Right kidney (tissue), 1 donor: ENCODE measurements at regions not wholly inside any gene's neighbourhood (a gene's known extent, or its start where the extent isn't known, plus 50 kb on each side); places are given as distances from the start of the nearest gene placed in this dataset.
"Not testable (repeated sequence)": the region's sequence is repeated elsewhere in the genome, so short reads cannot be mapped to it uniquely, and the experiment has no call there.

Experiments
- DNase-seq: peaks from one replicate; pipeline ENCODE4 v3.0.0-alpha.2; 2016

DNA sequence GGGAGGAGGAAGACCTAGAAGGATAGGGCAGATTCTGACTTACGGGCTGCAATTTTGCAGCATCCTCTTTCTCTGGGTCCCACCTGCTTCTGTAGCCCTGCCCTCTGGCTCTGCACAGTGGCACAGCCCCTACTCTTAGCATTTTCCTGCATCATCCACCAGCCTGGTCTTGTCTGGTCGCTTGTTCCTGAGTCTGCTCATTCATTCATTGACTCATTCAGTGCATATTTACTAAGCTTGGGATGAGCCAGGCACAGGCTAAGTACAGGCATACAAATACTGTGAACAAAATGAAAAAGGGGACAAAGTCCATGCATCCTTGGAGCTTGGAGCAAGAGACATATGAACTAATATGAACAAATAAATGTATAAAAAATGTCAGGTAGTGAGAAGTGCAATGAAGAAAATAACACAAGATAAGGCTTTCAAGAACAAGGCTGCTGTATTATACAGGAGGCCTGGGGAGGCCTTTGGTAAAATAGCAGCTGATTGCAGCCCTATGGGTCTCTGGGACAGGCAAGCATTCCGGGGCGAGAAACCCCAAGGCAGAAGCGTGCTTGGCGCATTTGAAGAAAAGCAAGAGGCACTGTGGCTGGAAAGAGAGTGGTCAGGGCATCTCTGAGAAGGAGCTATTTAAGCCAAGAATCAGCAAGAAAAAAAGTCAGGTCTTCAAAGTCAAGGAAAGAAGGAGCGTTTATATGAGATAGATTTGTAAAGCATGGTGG lies 108.0 kb upstream of the ALX4 start:
- DNase-seq, result no peak

DNA sequence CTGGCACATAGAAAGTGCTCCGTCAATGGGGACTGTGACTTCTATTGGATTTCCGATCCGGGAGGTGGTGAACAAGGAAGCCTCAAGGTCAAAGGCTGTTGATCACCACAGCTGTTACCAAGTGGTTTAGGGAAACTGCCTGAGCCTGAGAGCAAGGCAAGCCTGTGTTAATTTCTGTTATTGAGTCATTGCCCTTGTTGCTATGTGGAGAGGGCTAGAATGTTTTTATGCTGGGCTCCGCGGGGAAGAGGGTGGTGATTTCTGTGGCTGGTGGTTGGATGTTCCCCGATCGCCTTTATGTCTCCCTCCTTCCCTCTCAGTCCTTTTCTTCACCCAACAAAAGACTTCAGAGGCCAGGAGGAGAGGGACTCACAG lies 108.5 kb upstream of the ALX4 start:
- DNase-seq, result no peak

DNA sequence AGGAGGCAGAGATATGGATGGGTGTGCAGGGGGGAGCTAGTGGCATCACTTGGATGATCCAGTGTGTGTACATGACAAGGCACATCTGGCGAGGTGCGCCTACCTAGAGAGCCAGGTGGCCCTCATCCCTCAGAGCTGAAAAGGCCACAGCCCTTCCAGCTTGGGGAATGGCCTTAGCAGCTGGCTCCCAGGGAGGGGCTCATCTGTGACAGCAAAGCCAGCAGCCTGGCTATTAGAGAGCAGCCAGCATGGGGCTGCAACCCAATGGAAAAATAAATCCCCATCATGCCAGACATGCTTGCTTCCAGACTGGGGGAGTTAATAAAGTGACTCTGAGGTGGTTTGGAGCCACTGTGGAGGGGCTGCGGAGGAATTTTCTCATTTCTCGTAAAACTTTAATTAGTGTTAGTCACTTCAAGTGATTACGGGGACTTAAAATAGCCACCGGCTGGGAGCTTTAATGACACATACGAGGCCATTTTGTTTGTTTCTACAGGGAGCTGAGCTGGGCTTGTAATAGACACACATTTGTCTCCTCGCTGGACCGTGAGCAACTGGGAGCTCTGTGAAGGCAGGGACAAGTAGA lies 111.2 kb upstream of the ALX4 start:
- DNase-seq, result no peak

DNA sequence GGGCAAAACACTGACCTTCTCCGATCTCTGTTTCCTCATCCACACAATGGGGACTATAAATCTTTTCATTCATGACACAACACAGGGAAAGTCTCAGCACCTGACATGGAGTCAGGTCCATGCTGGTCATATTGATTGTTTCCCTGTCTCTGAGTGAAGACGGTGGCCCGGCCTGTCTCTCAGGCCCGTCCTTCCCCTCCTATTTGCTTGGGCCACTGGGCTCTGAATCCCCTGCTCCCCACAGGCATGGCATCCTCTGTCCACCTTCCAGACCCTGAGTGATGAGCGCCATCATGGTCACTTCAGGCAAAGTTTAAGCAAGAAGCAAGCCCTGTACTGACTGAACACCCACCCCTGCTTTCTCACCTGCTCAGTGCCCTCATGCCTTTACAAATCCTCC lies 113.3 kb upstream of the ALX4 start:
- no peak for DNase-seq

DNA sequence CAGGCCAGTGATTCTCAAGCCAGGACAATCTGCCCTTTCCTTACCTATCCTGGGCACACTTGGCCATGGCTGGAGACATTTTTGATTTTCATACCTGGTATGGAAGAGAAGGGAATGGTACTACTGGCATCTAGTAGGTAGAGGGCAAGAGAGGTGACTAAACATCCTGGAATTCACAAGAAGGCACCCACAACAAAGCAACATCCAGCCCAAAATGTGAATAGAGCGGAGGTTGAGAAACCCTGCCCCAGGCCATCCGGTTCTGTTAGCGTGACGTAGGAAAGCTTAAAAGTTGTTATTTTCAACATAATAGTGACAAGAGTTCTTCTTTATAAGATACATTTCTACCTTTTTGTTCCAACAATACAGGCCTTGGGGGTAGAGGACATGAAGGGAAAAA lies 114.9 kb upstream of the ALX4 start:
- DNase-seq, result no peak

DNA sequence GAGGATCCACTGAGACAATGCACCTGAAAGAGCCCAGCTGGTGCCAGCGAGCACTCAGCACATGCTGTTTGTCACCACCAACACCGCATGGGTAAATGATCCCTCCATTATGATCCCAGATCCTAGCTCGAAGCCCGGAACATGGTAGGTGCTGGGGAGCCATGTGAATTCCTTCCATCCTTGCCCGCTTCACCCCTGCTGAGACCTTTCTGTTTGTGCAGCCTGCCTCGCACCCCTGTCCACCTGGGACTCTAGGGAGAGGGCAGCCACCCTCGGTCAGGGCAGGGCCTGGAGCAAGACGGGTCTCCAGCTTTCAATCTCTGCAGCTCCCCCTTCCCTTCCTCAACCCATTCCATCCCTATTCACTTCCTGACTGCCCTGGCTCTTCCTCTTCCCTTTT lies 116.2 kb upstream of the ALX4 start:
- no peak for DNase-seq

DNA sequence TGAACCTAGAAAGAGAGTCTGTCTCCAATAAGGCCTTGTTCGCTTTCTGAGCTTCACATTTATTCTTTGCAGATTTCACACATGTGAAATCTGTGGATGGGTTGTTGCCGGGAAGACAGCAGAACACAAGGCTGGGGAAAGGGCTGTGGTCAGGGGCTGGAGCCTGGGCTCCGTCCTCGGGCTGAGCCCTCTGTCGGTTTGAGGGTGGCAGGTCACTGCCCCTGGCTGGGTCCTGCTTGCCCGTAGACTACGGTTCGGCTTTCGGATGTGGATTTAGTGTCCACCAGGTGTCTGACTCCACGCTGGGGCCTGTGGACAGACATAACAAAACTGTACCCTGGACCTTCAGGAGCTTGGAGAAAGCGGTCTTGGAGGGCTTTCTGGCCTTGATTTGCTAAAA lies 117.0 kb upstream of the ALX4 start:
- DNase-seq, result no peak

DNA sequence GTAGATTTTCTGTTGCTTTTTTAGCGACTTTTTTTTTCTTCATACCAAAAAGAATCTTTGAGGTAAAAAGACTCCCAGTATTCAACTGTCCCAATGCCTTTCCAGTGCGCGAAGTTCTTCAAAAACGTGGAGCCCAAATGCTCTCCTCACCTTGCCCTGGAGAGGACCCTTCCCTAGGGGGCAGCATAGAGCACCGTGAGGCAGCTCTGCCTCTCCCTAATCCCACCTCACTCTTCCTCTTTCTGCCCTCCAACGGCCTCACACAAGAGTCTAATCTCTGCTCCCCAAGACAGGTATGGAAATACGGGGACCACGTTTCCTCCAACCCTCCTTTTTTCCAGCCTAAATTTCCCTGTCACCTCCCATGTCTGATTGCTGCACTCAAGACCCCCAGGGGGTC lies 117.5 kb upstream of the ALX4 start:
- no peak for DNase-seq

DNA sequence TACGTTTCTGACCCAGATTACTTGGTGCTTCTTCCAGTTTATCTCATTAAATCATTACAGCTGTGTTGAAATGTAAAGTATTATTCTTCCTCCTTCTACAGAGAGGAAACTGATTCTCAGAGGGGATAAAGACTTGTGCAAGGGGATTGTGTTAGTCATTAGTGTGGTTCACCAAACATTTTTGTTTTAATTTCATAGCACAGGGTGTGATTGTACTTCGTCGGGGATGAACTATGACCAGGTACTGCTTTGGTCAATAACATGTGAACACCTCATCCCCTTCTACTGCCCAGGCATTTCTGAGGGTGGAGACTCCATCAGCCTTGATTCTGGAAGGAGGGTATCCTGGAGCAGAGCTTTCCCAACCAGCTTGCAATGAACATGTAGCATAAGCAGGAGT lies 120.2 kb upstream of the ALX4 start:
- DNase-seq, result no peak

DNA sequence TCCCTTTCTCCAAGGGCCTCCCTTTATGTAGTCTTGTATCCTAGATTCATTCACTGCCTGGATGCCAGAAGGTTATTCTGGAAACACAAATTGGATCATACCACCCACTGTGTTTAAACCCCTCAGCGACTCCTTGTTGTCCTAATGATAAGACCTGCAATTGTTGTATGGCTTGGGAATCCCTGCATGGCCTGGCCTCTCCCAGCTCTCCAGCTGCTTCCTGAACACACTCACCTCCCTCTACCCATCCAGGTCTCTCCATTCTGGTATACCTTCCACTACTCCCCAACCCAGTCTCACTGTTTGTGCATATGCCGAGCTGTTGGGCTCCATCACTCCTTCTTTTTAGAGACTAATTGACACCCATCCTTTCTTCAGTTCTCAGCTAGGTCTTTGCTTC lies 124.3 kb upstream of the ALX4 start:
- DNase-seq, result no peak

DNA sequence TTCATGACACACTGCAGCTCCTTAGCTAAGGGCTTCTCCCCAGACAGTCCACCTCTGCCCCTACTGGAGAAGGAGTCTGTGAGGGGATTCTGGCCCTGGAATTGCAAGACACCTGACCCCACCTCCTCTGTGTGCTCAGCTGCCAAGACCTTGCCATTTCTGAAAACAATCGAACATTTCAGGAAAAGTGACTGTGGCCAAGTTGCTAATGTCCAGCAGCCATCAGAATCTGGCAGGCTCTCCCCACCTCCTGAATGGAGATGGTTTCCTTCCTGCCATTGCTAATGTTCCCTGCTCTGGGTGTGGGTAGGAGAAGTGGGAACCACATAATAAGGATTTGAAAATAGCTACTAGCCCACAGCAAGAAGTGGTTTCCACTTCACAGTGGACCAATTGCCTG lies 127.2 kb upstream of the ALX4 start:
- DNase-seq, result no peak

DNA sequence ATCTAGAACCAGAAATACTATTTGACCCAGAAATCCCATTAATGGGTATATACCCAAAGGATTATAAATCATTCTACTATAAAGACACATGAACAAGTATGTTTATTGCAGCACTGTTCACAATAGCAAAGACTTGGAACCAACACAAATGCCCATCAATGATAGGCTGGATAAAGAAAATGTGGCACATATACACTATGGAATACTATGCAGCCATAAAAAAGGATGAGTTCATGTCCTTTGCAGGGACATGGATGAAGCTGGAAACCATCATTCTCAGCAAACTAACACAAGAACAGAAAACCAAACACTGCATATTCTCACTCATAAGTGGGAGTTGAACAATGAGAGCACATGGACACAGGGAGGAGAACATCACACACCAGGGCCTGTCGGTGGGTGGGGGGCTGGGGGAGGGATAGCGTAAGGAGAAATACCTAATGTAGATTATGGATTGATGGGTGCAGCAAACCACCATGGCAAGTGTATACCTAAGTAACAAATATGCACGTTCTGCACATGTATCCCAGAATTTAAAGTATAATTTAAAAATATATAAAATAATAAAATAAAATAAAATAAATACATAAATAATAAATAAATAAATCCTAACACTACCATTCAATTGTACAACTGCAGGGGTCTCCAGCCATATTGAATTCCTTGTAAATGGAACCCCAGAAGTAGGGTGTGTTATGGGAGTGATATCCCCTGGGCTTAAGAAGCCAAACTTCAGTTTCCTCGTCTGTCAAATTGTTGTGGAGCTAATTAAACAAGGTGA lies 122.4 kb upstream of the CD82 start:
- DNase-seq, result not testable (repeated sequence)

DNA sequence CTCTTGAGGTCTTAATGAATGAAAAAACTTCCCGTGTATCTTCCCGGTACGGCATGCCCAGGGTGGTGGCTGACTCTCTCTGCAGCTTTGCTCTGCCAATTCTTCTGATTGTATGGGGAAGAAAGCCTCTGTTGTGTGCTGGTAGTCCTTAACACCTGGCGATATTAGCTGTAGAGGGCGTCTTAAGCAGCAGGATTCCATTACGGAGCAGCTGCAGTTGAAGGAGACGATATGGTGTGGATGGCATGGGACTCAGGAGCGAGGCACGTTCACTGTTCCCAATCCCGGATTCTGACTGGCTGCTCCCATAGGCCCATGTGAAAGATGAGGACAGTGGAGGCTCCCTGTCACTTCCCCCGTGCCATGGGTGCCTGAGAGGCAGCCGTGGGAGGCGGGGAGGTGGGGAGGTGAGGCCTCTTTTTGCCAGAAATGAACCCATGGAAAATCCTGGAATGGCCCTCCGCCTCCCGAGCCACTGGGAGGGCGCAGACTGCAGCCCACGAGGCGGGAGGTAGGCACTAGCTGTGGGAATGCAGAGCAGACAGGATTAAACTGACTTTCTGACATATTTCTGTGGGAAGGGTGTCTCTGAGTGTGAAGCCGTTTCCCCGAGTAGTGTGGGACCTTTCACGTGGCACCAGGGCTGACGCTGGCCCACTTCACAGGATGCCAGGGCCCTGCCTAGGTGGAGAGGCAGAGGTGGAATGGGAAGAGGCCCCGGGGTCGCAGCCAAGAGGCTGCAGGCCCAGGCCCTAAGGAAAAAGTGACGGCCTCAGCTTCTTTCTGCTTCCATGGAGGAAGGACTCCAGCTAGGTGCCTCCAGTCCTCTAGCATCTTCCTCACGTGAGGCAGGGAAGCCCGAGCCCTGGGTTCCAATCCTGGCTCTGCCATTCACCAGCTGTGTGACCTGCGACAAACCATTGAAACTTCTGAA lies 121.4 kb upstream of the CD82 start:
- DNase-seq, result no peak

DNA sequence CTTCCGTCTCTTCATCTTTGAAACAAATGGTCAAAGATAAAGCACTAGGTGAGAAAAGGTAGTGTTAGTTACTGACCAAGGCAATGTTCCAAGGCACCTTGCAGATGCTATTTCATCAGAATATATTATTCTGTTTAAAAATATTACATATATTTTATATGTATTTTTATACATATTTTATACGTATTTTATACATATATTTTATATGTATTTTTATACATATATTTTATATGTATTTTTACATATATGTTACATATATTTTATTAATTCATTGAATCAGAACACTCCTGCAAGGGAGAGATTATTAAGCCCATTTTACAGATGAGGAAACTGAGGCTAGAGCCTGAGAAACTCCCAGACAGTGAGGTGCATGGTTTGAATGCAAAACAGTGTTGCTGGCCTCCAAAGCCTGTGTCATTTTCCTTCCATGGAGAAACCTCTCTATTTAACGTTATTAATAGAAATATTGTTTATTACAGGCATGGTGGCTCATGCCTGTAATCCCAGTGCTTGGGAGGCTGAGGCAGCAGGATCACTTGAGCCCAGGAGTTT lies 120.6 kb upstream of the CD82 start:
- no peak for DNase-seq

DNA sequence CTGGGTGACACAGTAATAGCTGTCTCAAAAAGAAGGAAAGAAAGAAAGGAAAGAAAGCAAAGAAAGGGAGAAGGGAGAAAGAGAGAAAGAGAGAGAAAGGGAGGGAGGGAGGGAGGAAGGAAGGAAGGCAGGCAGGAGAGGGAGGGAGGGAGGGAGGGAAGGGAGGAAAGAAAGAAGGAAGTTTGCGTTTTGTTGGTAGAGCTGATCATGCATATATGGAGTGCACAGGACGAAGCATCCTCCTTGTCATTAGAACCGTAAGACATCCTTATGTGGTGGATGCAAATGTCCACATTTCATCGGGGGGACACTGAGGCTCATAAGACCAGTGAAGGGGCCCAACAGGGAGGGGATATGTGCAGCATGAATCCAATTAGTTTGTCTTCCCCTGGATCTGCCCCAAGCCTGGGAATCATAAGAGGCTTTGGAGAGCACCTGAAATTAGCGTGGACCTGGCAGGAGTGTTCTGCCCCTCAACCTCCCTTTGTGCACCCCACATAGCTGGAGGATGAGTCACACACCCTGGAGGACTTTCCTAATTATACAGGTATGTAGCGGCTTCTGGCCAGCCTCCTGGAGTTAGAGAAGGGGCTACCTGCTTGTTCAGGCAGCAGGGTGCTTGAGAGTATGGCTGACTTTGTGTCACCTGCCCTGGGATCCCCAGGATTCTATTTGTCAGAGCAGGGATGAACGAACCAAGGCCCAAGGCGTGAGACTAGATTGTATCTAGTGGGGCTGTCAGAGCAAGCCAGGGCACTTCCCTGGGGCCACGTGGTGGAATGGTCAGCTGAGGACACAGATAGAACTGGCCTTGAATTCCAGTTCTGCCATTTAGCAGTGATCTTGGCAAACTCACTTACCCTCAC lies 119.7 kb upstream of the CD82 start:
- DNase-seq, result no peak

DNA sequence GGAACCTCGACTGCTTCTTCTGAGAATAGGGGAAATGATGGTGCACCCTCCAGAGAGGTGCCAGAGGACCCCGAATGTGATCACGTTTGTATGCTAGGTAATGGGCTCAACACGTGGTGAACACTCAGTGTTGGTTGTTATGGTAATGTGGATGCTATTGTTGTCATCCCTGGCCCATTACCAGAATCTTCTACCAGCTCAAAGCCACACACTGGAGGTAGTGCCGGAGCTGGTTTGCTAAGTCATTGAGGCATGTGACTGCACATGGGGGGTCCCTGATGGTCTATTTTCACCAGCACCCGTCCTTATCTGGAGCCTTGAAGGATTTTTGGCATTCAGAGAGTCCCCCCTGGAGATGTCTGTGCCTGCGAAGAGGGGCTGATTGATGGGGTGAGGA lies 119.1 kb upstream of the CD82 start:
- no peak for DNase-seq

DNA sequence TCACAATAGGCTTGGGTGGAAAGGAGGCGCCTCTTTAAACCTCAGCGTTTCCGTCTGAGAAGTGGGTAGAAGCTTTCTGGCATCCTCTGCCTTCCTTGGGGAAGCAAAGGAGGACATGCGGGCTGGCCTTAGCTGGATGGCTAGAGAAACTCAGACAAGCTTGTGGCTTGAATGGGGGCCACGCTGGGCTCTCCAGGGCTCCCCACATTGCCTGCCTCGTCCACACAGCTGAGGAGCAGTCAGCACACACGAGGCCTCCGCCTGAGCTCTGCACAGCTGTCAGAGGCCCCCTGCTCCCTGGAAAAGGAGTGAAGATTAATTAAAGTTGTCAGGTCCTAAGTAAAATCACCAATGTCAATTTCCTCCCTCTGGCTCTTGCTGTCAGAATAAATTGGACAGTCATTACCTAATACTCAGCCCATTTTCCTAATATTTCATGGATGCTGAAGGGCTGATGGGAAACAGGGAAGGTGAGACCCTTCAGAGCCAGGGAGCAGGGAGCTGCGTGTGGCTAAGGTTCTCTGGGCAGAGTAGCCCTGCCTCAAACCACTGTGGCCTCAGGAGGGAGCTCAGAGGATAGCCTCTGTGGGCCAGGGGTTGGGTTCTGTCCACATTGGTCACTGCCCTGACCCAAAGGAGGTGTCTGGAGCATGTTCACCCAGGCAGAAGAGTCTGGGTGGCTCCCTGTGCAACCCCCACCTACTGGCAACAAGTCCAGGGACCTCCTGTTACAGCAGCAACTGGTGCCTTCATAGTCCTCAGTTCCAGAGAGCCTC lies 118.3 kb upstream of the CD82 start:
- DNase-seq, result no peak

DNA sequence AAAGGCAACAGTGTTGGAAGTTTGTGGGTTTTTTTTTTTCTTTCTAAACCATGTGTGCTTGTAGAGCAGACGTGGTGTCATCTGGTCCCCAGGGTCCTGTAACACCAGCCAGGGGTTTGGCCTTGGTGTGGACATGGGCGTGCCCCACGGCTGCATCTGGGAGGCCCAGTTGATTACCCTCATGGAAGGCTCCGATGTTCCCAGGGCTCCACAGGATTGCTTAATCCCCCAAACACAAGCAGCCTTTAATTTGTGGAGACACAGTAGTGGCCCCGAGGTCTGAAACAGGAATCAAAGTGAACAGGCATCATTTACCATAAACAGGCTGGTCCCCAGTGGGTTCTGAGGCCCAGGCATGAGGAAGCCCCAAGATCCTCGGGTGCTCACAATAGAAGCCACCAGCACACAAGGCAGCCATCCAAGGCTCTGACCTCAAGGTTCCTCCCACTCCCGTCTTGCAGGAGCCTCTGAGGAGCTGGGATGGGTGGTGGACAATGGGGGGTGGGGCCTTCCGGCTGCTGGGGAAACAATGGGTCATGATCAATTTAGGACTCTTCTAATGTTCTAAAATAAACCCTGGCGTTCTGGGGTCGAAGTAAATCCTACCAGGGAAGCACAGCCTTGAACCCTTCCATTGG lies 115.0 kb upstream of the CD82 start:
- DNase-seq, result no peak

DNA sequence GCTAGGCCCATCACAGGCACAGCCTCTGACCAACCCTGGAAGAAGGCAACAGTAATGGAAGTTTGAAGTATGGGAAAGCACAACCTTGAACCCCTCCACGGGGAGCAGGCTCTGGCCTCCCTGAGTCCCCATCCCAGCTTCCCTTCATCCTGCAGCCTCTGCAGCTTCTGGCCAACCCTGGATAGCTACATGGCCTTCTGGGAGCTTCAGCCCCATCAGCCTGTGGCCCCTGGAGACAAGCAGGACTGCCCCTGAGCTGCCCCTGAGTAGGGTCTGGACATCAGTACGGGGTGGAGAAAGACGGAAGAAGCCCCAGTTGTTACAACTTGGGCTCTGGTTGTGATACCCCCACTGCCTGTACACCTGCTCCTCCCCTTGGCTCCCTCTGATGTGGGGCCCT lies 113.8 kb upstream of the CD82 start:
- DNase-seq, result no peak
